Right lung (tissue), 2 donors: ENCODE measurements at regions not wholly inside any gene's neighbourhood (a gene's known extent, or its start where the extent isn't known, plus 50 kb on each side); places are given as distances from the start of the nearest gene placed in this dataset.
"Not testable (repeated sequence)": the region's sequence is repeated elsewhere in the genome, so short reads cannot be mapped to it uniquely, and the experiment has no call there.

Experiments
- DNase-seq, 2 donors: peaks; one replicate each; pipeline ENCODE4 v3.0.0-alpha.2; 2013

DNA sequence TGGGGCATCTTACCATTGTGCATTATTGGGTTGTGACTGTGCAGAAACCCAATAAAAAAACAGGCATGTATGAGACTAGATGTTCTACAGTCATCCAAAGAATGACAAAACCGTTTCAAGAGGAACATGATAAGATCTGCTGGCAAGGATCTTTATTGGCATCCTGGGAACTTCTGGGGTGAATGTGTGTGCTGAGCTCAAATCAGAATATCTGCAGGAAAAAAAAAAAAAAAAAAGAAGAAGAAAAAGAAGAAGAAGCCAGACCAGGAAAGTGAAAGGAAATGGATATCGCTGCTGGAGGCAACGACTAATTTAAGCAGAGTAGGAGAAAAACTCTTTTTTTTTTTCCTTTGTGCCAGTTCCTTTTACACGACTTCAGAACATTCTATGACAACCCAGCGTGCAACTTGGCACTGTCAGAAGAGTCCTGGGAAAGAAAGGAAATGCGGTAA lies 484.2 kb upstream of the BOD1L1 start:
- no peak for DNase-seq

DNA sequence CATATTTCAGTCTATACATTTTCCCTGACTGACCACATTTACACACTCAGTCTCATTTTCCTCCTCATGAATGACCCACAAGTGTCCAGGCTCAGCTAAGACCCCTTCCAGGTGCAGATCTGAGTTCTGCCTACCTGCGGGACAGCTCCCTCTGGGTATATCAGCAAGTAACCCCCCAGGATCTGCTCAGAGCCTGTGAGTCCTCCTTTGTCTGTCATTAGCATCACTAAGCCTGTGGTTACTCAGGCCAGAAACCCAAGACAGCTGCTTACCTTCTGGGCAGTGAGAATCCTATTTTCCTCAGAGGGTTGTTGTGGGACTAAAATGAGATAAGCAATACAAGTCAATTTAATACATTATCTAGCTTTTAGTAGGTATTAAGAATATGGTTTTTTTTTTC lies 487.6 kb upstream of the BOD1L1 start:
- DNase-seq: no peak

DNA sequence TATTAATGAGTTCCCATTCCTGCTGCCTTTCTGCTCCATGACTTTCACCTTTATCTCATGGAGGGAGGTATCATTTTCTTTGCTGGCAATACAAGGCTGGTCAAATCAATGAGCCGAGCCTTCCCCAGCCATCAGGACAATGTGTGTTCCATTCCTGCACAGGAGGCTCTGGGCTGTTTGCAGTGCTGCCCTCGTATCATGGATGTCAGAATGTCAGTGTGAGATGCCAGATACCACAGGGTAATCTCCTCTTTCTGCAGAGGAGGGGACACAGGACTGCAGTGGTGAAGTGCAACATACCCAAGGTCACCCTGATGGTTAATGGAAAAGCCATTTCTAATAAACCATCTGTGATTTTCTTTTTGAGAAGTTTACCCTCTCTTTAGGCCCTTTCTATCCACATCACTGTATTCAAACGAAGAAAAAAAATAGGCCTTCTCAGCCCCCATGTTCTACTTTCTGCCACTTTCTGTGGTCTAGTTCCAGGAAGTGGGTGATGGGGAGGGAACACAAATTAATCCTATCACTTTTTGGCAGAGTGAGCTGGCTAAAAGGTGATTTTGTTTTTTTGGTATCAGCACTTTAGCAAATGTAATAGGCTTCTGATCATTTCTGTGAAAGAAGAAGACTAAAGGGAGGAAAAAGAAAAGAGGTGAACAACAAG lies 490.2 kb upstream of the BOD1L1 start:
- no peak for DNase-seq

- no peak for DNase-seq
These were observed 497.3 kb upstream of the BOD1L1 start for GRCh38 chr4:14124816-14125215.

DNA sequence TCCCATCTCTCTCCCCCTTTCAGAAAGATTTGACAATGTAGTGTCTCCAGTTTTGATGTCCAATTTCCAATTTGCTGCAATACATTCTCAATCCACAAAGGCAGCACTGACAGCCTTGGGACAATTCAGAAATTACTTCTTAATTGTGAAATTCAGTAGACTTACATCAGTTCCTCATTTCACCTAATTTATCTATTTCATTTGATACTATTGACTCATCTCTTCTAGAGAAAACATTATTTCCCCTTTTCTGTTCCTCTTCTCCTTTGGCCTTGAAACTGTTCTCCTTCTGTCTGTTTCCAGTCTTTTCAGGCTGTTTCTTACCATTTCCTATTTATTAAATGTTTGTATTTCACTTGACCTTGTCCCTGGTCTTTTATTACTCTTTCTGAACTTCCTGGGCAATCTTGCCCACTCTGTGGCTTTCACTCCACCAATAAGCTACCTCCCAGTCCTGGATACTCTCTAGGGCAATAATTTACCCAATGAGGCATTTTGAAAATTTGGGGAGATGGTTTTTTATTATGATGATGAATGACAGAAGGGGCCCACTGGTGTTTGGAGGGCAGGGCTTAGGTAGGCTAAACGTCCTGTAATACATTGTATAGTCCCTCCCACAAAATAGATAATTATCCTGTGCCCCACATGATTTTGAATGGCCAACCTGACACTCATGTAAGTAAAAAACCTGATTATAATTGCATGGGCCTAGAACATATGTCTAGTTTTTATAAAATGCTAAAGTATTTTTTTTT lies 498.0 kb upstream of the BOD1L1 start:
- no peak for DNase-seq

GRCh38 chr4:14130551-14130950 lies 503.0 kb upstream of the BOD1L1 start:
- no peak for DNase-seq

DNA sequence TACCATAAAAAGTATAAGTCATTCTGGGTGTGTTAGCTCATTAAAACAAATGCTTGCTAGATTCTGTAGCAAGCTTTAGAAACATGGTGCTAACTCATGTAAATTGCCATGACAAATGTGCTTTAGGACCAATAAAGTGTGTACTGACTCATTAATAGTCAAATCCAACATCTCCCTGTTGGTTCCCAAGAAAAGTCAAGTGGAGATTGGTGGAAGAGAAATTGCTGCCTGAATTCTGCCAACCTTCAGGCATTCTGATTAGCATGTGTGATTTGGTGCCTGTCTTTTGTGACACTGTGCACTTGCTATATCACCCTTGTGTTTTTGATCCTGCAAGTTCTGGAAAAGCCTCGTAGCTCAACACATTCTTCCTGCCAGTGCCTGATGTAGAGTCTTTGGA lies 503.8 kb upstream of the BOD1L1 start:
- DNase-seq: no peak

GRCh38 chr4:14132301-14132700 lies 504.8 kb upstream of the BOD1L1 start:
- DNase-seq: no peak

- DNase-seq: no peak
These were observed 510.6 kb upstream of the BOD1L1 start for GRCh38 chr4:14138106-14138505.

DNA sequence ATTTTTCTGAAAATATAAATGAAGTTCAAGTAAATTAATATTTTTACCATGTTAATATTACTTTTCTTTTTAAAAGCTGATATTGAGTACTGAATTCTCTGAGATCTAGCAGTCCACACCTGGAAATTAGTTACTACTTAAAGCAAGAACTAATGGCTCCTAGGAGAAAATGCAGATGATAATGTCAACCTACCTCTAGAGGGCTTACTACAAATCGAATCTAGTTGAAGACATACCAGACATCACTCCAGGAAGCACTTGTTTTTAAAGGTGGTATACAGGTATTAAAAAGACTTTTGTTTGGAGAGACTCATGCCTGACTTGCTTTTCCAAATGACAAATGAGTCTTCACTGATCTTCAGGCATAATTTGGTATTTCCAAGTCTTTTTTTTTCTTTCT lies 516.4 kb upstream of the BOD1L1 start:
- DNase-seq: no peak

GRCh38 chr4:14149176-14150053 lies 521.9 kb upstream of the BOD1L1 start:
- DNase-seq: peak; percentile 83 to 91

DNA sequence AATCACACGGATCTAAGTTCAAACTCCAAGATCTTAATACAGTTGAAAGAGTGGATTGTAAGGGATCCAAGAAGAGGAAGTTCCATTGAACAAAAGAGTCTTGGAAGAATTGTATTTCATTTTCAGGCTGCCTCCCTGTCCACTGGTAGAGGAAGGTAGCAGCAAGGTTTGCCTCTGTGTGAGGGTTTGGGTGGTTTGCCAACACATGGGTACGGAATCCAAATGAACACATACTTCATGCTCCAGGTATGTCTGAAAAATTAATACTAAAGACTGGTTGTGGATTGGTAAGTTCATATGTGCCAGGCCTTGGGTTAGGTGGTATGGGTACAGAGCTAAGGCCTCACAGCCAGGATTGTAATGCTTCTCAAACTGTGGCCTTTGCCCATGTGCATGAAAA lies 523.6 kb upstream of the BOD1L1 start:
- DNase-seq: no peak

DNA sequence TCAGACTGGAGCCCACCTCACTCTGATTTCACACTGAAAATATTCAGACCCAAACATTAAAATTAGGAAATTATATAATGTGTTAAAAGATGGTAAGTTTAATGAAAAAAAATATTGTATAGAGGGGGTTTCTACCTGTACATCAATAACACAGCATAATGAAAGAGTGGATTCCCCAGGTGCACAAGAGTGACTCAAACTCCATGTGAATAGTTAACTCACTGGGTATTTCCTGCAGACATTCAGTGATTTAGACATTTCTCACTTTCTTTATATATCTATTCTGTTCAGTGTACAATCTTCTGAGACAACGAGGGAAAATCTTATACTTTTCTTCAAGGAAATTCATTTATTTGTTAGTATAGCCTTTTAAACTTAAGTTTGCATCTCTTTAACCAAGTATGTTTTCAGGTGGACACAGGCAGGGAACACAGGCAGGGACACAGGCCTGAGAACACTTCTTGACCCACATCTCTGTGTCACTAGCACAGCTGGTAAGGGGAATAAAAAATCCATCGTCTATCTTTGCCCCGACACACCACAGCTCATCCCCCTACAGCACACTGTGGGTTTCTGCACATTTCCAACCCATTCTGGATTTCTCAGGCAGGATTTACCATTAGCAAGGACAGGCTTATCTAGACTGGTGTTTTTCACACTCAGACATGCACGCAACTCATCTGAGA lies 525.5 kb upstream of the BOD1L1 start:
- no peak for DNase-seq

DNA sequence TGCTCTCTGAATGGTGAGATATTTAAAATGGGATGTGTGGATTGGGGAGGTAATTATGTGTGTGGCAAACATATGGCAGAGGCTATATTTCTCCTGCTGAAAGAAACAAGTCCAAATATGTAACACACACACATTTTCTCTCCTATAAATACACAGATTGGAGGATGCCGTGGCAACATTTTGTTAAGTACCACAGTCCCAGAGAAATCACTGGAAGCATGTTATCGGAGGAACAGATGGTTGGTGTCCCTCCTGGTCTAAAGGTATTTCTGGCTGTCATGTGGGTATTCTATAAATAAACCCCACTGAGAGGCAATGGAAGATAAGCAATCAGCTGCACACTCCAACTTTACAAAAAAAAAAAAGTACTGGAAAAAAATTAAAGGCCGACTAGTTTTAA lies 528.3 kb upstream of the BOD1L1 start:
- no peak for DNase-seq

GRCh38 chr4:14157262-14157661 lies 529.7 kb upstream of the BOD1L1 start:
- DNase-seq: no peak

- DNase-seq: no peak
These were observed 537.8 kb upstream of the BOD1L1 start for GRCh38 chr4:14165222-14165920.

- no peak for DNase-seq
These were observed 540.5 kb upstream of the BOD1L1 start for GRCh38 chr4:14167876-14168510.

DNA sequence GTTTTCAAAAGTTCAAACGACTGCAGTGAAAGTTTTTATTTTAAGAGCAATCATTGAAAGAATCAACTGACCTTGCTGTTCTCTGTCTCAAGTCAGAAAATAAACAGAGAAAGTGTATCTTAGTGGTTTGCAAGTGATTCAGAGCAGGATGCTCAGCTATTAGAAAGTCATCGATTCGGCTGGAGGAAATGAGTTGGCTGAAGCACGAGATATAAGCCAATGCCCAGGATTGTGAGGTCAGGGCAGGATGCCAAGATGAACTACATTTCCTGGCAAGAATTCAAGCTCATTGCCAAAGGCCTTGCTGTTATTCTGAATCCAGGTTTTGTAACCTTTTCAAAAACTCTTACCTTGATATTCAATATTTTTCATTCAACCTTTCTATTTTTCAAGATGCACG lies 541.4 kb upstream of the BOD1L1 start:
- DNase-seq: peak in 1 of 2 donors; percentile 11

DNA sequence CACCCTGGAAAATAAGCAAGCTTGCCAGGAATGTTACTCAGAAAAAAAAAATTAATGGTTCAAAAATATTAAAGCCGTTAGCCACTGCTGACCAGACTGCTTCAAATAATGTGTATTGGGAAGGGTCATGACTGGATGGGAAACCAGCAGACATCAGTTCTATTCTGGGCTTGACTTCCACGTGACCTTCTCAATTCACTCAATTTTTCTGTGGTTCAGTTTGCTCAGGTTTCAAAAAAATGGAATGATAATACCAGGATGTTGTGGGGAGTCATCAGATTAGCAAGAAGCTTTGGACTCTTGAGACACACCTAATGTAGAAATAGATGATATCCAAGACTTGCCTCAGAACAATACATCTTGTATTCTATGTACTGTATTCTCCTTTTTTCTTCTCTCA lies 541.9 kb upstream of the BOD1L1 start:
- DNase-seq: no peak

DNA sequence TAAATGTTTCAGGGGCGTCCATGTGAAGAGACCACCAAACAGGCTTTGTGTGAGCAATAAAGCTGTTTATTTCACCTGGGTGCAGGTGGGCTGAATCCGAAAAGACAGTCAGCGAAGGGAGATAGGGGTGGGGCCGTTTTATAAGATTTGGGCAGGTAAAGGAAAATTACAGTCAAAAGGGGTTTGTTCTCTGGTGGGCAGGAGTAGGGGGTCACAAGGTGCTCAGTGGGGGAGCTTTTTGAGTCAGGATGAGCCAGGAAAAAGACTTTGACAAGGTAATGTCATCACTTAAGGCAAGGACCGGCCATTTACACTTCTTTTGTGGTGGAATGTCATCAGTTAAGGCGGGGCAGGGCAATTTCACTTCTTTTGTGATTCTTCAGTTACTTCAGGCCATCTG lies 542.4 kb upstream of the BOD1L1 start:
- DNase-seq: not testable (repeated sequence)

DNA sequence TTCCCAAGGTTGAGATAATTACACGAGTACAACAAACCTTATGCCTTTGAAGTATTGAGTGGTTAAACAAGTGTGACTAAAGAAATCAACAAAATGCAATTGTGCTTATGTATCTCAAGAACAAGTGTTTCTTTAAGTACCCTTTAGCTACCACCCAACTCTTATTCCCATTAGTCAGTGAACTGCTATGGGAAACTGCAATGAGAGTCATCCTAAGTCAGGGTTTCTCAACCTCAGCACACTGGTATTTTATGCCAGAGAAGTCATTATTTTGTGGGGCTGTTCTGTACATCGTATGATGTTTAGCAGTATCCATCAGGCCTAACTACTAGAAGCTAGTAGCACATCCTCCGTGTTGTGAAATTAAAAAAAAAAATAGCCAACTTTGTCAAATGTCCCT lies 549.1 kb upstream of the BOD1L1 start:
- DNase-seq: no peak
